ENCODE measurements at regions not wholly inside any gene's neighbourhood (a gene's known extent, or its start where the extent isn't known, plus 50 kb on each side); places are given as distances from the start of the nearest gene placed in this dataset.

GRCh38 chr4:180694875-180695274 lies 1548.3 kb upstream of the TENM3 start:
- no peaks in the 10 kb centered on the region for H3K36me3 ChIP-seq (ENCODE audit: insufficient read depth, low read length, poor library complexity, severe bottlenecking)
- no peaks in the 10 kb centered on the region for H3K4me1 ChIP-seq (ENCODE audit: insufficient read depth, low read length, poor library complexity, severe bottlenecking)
- intact Hi-C loops (cut with micrococcal nuclease; ENCODE audit: unreplicated experiment): no loop called here
- ChIA-PET CTCF (no interaction called here), POLR2A (ENCODE audit: low non-redundant PET) (no interaction called here)
- no peaks in the 10 kb centered on the region for H3K9me3 ChIP-seq (ENCODE audit: low read depth, low read length, poor library complexity, severe bottlenecking)
- no peaks in the 10 kb centered on the region for H3K27me3 ChIP-seq (replicated peaks; ENCODE audit: insufficient read depth, low read depth, low read length, poor library complexity)
- H3K27ac ChIP-seq (ENCODE audit: low read depth, low read length, poor library complexity, severe bottlenecking): no peak overlapping the region
- no peak for DNase-seq (ENCODE audit: low spot score)
- BruUV-seq (replicated peaks): no TSS peak
- no peak overlapping the region for H3K4me3 ChIP-seq (ENCODE audit: low read depth, low read length, poor library complexity, severe bottlenecking)
- TF ChIP-seq EZH2 (IDR thresholded peaks at IDR 0.05; ENCODE audit: borderline replicate concordance, low read depth, low read length, poor library complexity, severe bottlenecking): no peak
- TF ChIP-seq, protein P1, sequence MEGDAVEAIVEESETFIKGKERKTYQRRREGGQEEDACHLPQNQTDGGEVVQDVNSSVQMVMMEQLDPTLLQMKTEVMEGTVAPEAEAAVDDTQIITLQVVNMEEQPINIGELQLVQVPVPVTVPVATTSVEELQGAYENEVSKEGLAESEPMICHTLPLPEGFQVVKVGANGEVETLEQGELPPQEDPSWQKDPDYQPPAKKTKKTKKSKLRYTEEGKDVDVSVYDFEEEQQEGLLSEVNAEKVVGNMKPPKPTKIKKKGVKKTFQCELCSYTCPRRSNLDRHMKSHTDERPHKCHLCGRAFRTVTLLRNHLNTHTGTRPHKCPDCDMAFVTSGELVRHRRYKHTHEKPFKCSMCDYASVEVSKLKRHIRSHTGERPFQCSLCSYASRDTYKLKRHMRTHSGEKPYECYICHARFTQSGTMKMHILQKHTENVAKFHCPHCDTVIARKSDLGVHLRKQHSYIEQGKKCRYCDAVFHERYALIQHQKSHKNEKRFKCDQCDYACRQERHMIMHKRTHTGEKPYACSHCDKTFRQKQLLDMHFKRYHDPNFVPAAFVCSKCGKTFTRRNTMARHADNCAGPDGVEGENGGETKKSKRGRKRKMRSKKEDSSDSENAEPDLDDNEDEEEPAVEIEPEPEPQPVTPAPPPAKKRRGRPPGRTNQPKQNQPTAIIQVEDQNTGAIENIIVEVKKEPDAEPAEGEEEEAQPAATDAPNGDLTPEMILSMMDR (conservative IDR thresholded peaks at IDR 0.05; ENCODE audit: low read depth, low read length): no peak

DNA sequence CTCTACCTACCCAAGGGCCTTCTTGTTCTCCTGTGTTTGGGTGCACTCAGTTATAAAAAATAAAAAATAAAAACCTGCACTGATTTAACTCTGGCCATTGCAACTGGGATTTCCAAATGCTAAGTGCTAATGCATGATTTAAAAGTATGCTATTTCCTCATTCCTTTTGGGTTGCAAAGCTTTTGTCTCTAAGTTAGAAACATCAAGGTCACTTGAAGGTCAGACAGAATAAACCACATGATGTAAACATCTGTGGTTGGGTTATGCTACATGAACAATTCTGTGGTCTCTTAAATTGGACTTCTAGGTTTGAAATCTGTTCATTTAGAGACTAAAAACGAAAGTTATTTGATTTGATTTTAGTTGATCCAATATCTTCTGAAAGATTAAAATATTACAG lies 1547.4 kb upstream of the TENM3 start:
- H3K9me3 ChIP-seq (ENCODE audit: low read depth, low read length, poor library complexity, severe bottlenecking): no peaks in the 10 kb centered on the region
- DNase-seq (ENCODE audit: low spot score): no peak
- TF ChIP-seq, protein P1 (conservative IDR thresholded peaks at IDR 0.05; ENCODE audit: low read depth, low read length): no peak
- no peak for TF ChIP-seq EZH2 (IDR thresholded peaks at IDR 0.05; ENCODE audit: borderline replicate concordance, low read depth, low read length, poor library complexity, severe bottlenecking)
- ChIA-PET POLR2A (ENCODE audit: low non-redundant PET) (no interaction called here), CTCF (no interaction called here)
- intact Hi-C loops (cut with micrococcal nuclease; ENCODE audit: unreplicated experiment): no loop called here
- H3K27me3 ChIP-seq (replicated peaks; ENCODE audit: insufficient read depth, low read depth, low read length, poor library complexity): no peaks in the 10 kb centered on the region
- BruUV-seq (replicated peaks): no TSS peak
- no peak overlapping the region for H3K4me3 ChIP-seq (ENCODE audit: low read depth, low read length, poor library complexity, severe bottlenecking)
- no peaks in the 10 kb centered on the region for H3K36me3 ChIP-seq (ENCODE audit: insufficient read depth, low read length, poor library complexity, severe bottlenecking)
- H3K4me1 ChIP-seq (ENCODE audit: insufficient read depth, low read length, poor library complexity, severe bottlenecking): no peaks in the 10 kb centered on the region
- H3K27ac ChIP-seq (ENCODE audit: low read depth, low read length, poor library complexity, severe bottlenecking): no peak overlapping the region

- Histone ChIP-seq H3K4me1 (ENCODE audit: insufficient read depth, low read length, poor library complexity, severe bottlenecking) (no peaks in the 10 kb centered on the region), H3K27me3 (replicated peaks; ENCODE audit: insufficient read depth, low read depth, low read length, poor library complexity) (no peaks in the 10 kb centered on the region), H3K27ac (ENCODE audit: low read depth, low read length, poor library complexity, severe bottlenecking) (no peak overlapping the region), H3K9me3 (ENCODE audit: low read depth, low read length, poor library complexity, severe bottlenecking) (no peaks in the 10 kb centered on the region), H3K36me3 (ENCODE audit: insufficient read depth, low read length, poor library complexity, severe bottlenecking) (no peaks in the 10 kb centered on the region), H3K4me3 (ENCODE audit: low read depth, low read length, poor library complexity, severe bottlenecking) (no peak overlapping the region)
- ChIA-PET CTCF (no interaction called here), POLR2A (ENCODE audit: low non-redundant PET) (no interaction called here)
- DNase-seq (ENCODE audit: low spot score): no peak
- intact Hi-C loops (cut with micrococcal nuclease; ENCODE audit: unreplicated experiment): no loop called here
- no peak for TF ChIP-seq EZH2 (IDR thresholded peaks at IDR 0.05; ENCODE audit: borderline replicate concordance, low read depth, low read length, poor library complexity, severe bottlenecking)
- TF ChIP-seq, protein P1 (conservative IDR thresholded peaks at IDR 0.05; ENCODE audit: low read depth, low read length): no peak
- BruUV-seq (replicated peaks): no TSS peak
These were observed 1546.6 kb upstream of the TENM3 start for GRCh38 chr4:180696460-180697092.
